GM12892 (cell line): ENCODE measurements at regions not wholly inside any gene's neighbourhood (a gene's known extent, or its start where the extent isn't known, plus 50 kb on each side); places are given as distances from the start of the nearest gene placed in this dataset.

ENCODE experiments used
- POLR2A ChIP-seq: IDR thresholded peaks from 2 replicates; pipeline ENCODE4 v1.6.1; 2011; ENCODE audit warnings: low read depth, low read length, control low read depth
- POLR2AphosphoS5 ChIP-seq: IDR thresholded peaks from 2 replicates; pipeline ENCODE4 v1.6.1; 2011; ENCODE audit warnings: low read depth, low read length, control low read depth

- TF ChIP-seq POLR2AphosphoS5 (no peak), POLR2A (no peak)
Measured at GRCh38 chr5:120241400-120241799, 222.7 kb upstream of the PRR16 start.
